HEK293 (cell line): ENCODE measurements at regions not wholly inside any gene's neighbourhood (a gene's known extent, or its start where the extent isn't known, plus 50 kb on each side); places are given as distances from the start of the nearest gene placed in this dataset.

Experiments used
- CTCF ChIA-PET: fragments of 350-600 bp; formaldehyde crosslinking; extraction: SDS; loops from one replicate; lab custom pipeline; 2021; ENCODE audit warnings: antibody characterized with exemption; lab: Yijun Ruan, JAX
- POLR2A ChIA-PET: fragments of 300-600 bp; formaldehyde crosslinking; extraction: SDS; loops from one replicate; lab custom pipeline; 2020; ENCODE audit warnings: antibody characterized with exemption, inconsistent platforms; lab: Yijun Ruan, JAX
- H3K27ac ChIP-seq: fragments of 200-500 bp; sonication (Bioruptor generic); 2 replicates; pipeline ENCODE4 v1.5.1; 2014; ENCODE audit warnings: low read depth, low read length, control low read depth, inconsistent platforms; ENCODE audit errors: extremely low read depth
- H3K36me3 ChIP-seq, 2 experiments: fragments of 200-500 bp in 1 of 2; sonication (Bioruptor generic) in 1 of 2; 1 replicate in 1 of 2; 2 replicates in 1 of 2; pipeline ENCODE4 v1.5.1; 2014 to 2017; ENCODE audit warnings: inconsistent platforms in 2 of 2, low read length in 2 of 2; ENCODE audit not compliant: control insufficient read depth in 2 of 2, insufficient read depth in 1 of 2
- H3K4me1 ChIP-seq: fragments of 200-500 bp; sonication (Bioruptor generic); 2 replicates; pipeline ENCODE4 v1.5.1; 2014; ENCODE audit warnings: mild to moderate bottlenecking, low read length, inconsistent platforms; ENCODE audit not compliant: control insufficient read depth, insufficient read depth
- H3K4me3 ChIP-seq: 2 replicates; pipeline ENCODE4 v1.5.1; 2011; ENCODE audit warnings: low read depth, mild to moderate bottlenecking, control low read depth, low read length, moderate library complexity
- H3K9me3 ChIP-seq: fragments of 200-500 bp; sonication (Bioruptor generic); 2 replicates; pipeline ENCODE4 v1.5.1; 2014; ENCODE audit warnings: low read depth, low read length, inconsistent platforms; ENCODE audit not compliant: control insufficient read depth, insufficient read depth
- HOXA7 ChIP-seq: sonication (generic); formaldehyde crosslinking; IDR thresholded peaks from 2 replicates; pipeline ENCODE4 v1.8.1; 2022; ENCODE audit warnings: missing genetic modification reagents, borderline replicate concordance
- ZBTB7A ChIP-seq: fragments of 450-650 bp; formaldehyde crosslinking; IDR thresholded peaks from 2 replicates; pipeline ENCODE4 v1.5.1; 2016; ENCODE audit warnings: low read depth, missing biosample characterization, missing genetic modification characterization
- ZNF140 ChIP-seq: fragments of 450-650 bp; formaldehyde crosslinking; IDR thresholded peaks from 2 replicates; pipeline ENCODE4 v1.5.1; 2016; ENCODE audit warnings: missing biosample characterization, missing genetic modification characterization
- ZNF146 ChIP-seq: fragments of 450-650 bp; formaldehyde crosslinking; IDR thresholded peaks from 2 replicates; pipeline ENCODE4 v1.5.1; 2016; ENCODE audit warnings: missing biosample characterization, missing genetic modification characterization
- ZNF24 ChIP-seq: fragments of 450-650 bp; formaldehyde crosslinking; IDR thresholded peaks from 2 replicates; pipeline ENCODE4 v1.5.1; 2016; ENCODE audit warnings: missing biosample characterization, missing genetic modification characterization
- ZNF292 ChIP-seq: fragments of 450-650 bp; formaldehyde crosslinking; IDR thresholded peaks from 2 replicates; pipeline ENCODE4 v1.5.1; 2016; ENCODE audit warnings: low read depth, missing biosample characterization, missing genetic modification characterization, borderline replicate concordance
- ZNF311 ChIP-seq: fragments of 450-650 bp; formaldehyde crosslinking; IDR thresholded peaks from 2 replicates; pipeline ENCODE4 v1.5.1; 2017; ENCODE audit warnings: missing biosample characterization, missing genetic modification characterization, borderline replicate concordance
- ZNF324 ChIP-seq: fragments of 450-650 bp; formaldehyde crosslinking; IDR thresholded peaks from 2 replicates; pipeline ENCODE4 v1.5.1; 2016; ENCODE audit warnings: missing biosample characterization, missing genetic modification characterization
- ZNF341 ChIP-seq: fragments of 450-650 bp; formaldehyde crosslinking; IDR thresholded peaks from 2 replicates; pipeline ENCODE4; 2016; ENCODE audit warnings: low read depth, missing biosample characterization, missing genetic modification characterization
- ZNF366 ChIP-seq: fragments of 450-650 bp; formaldehyde crosslinking; conservative IDR thresholded peaks from 2 replicates; pipeline ENCODE4 v1.5.1; 2016; ENCODE audit warnings: missing biosample characterization, missing genetic modification characterization
- ZNF423 ChIP-seq: fragments of 450-650 bp; formaldehyde crosslinking; IDR thresholded peaks from 2 replicates; pipeline ENCODE4 v1.5.1; 2016; ENCODE audit warnings: missing biosample characterization, missing genetic modification characterization
- ZNF521 ChIP-seq: fragments of 450-650 bp; formaldehyde crosslinking; IDR thresholded peaks from 2 replicates; pipeline ENCODE4 v1.5.1; 2017; ENCODE audit warnings: missing biosample characterization, mild to moderate bottlenecking, missing genetic modification characterization
- ZNF555 ChIP-seq: fragments of 450-650 bp; formaldehyde crosslinking; conservative IDR thresholded peaks from 2 replicates; pipeline ENCODE4 v1.5.1; 2017; ENCODE audit warnings: missing biosample characterization, mild to moderate bottlenecking, missing genetic modification characterization, inconsistent platforms
- ZNF596 ChIP-seq: fragments of 450-650 bp; IDR thresholded peaks from 2 replicates; pipeline ENCODE4 v1.5.0; 2018; ENCODE audit warnings: missing biosample characterization, mild to moderate bottlenecking, missing genetic modification characterization, moderate library complexity
- ZNF626 ChIP-seq: fragments of 450-650 bp; sonication (Bioruptor Pico); formaldehyde crosslinking; IDR thresholded peaks from 2 replicates; pipeline ENCODE4 v1.5.1; 2018; ENCODE audit warnings: missing biosample characterization, missing genetic modification characterization, inconsistent platforms
- ZNF707 ChIP-seq: fragments of 450-650 bp; formaldehyde crosslinking; IDR thresholded peaks from 2 replicates; pipeline ENCODE4 v1.5.1; 2016; ENCODE audit warnings: missing biosample characterization, missing genetic modification characterization
- ZNF843 ChIP-seq: fragments of 450-650 bp; formaldehyde crosslinking; IDR thresholded peaks from 2 replicates; pipeline ENCODE4 v1.5.1; 2016; ENCODE audit warnings: missing biosample characterization, missing genetic modification characterization
- ZSCAN23 ChIP-seq: fragments of 450-650 bp; formaldehyde crosslinking; IDR thresholded peaks from 2 replicates; pipeline ENCODE4 v1.5.1; 2016; ENCODE audit warnings: missing biosample characterization, missing genetic modification characterization
- TF ChIP-seq, protein P1 (sequence below): fragments of 450-650 bp; formaldehyde crosslinking; IDR thresholded peaks from 2 replicates; pipeline ENCODE4 v1.5.1; 2017; ENCODE audit warnings: missing biosample characterization, mild to moderate bottlenecking, missing genetic modification characterization, moderate library complexity
- TF ChIP-seq, protein P2 (sequence below): fragments of 450-650 bp; formaldehyde crosslinking; IDR thresholded peaks from 2 replicates; pipeline ENCODE4 v1.5.1; 2017; ENCODE audit warnings: missing biosample characterization, missing genetic modification characterization
- TF ChIP-seq, protein P3 (sequence below): fragments of 450-650 bp; formaldehyde crosslinking; IDR thresholded peaks from 2 replicates; pipeline ENCODE4; 2016; ENCODE audit warnings: missing biosample characterization, missing genetic modification characterization

DNA sequence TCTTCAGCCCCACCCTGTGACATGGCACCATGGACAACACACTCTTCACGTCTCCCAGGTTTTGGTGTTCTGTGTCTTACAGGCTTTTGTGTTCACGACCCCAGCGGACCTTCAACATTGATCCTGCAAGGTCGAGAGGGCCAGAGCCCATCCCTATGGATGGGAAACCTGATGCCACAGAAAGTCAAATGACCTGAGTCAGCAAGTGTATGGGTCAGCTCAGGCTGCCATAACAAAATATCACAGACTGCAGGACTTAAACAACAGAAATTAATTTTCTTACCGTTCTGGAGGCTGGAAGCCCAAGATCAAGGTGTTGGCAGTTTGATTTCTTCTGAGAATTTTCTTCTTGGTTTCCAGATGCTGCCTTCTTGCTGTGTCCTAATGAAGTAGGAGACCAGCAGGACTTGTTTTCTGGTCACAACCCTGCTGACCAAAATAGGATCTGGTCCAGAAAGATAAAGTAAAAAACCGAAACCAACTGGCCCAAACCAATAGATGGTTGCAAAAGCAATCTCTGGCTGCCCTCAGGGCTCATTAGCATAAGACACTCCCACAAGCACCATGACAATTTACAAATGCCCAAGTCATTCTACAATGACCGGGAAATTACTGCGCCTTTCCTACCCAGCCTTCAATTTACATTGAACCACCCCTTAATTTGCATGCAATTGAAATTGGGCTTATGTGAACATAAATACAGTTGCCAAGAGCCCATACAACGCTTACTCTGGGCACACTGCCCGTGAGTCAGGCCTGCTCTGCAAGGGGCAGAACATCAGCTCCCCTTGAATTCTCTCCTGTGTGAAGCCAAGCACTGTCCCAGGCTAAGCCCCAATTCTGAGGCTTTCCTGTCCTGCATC is 82.9 kb upstream of the SLC22A11 start:
- H3K9me3 ChIP-seq: no peaks in the 10 kb centered on the region

DNA sequence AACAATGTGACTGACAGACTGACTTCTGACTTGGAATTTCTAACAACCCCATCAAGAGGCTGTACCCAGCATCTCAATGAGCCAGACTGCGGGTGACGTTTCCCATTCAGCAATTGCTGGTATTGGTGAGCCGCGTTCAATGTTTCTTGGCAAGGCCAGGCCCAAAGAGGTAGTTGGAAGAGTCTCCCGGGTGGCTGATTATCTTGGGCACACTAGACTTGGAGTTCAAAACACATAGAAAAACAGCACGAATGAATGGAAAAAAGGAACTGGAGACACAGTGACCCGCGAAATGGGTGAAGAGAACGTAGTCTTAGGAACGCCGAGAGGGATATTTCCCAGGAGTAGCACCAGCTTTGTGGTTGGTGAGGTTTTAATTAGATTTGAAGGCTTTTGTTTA is 81.1 kb upstream of the SLC22A11 start:
- ChIA-PET CTCF (interaction anchor here (1.0 to 1.7 kb wide), 4 partner anchors 25 to 175 kb away, joined by 3 to 13 read pairs (median 4); no protein-coding TSS in a partner anchor), POLR2A (no interaction called here)
- TF ChIP-seq ZNF521 (tag by site-specific recombination): no peak
- no peak for TF ChIP-seq ZNF311
- TF ChIP-seq ZNF140 (tag by site-specific recombination): no peak
- TF ChIP-seq, protein P1, sequence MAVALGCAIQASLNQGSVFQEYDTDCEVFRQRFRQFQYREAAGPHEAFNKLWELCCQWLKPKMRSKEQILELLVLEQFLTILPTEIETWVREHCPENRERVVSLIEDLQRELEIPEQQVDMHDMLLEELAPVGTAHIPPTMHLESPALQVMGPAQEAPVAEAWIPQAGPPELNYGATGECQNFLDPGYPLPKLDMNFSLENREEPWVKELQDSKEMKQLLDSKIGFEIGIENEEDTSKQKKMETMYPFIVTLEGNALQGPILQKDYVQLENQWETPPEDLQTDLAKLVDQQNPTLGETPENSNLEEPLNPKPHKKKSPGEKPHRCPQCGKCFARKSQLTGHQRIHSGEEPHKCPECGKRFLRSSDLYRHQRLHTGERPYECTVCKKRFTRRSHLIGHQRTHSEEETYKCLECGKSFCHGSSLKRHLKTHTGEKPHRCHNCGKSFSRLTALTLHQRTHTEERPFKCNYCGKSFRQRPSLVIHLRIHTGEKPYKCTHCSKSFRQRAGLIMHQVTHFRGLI (tag by site-specific recombination): no peak
- TF ChIP-seq HOXA7 (CRISPR knock-in tag): no peak
- TF ChIP-seq, protein P2, sequence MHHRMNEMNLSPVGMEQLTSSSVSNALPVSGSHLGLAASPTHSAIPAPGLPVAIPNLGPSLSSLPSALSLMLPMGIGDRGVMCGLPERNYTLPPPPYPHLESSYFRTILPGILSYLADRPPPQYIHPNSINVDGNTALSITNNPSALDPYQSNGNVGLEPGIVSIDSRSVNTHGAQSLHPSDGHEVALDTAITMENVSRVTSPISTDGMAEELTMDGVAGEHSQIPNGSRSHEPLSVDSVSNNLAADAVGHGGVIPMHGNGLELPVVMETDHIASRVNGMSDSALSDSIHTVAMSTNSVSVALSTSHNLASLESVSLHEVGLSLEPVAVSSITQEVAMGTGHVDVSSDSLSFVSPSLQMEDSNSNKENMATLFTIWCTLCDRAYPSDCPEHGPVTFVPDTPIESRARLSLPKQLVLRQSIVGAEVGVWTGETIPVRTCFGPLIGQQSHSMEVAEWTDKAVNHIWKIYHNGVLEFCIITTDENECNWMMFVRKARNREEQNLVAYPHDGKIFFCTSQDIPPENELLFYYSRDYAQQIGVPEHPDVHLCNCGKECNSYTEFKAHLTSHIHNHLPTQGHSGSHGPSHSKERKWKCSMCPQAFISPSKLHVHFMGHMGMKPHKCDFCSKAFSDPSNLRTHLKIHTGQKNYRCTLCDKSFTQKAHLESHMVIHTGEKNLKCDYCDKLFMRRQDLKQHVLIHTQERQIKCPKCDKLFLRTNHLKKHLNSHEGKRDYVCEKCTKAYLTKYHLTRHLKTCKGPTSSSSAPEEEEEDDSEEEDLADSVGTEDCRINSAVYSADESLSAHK (tag by site-specific recombination): no peak
- TF ChIP-seq ZNF626 (tag by site-specific recombination): no peak
- TF ChIP-seq ZSCAN23 (tag by site-specific recombination): no peak
- TF ChIP-seq, protein P3, sequence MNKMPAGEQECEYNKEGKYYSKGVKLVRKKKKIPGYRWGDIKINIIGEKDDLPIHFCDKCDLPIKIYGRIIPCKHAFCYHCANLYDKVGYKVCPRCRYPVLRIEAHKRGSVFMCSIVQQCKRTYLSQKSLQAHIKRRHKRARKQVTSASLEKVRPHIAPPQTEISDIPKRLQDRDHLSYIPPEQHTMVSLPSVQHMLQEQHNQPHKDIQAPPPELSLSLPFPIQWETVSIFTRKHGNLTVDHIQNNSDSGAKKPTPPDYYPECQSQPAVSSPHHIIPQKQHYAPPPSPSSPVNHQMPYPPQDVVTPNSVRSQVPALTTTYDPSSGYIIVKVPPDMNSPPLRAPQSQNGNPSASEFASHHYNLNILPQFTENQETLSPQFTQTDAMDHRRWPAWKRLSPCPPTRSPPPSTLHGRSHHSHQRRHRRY (tag by site-specific recombination): no peak
- no peak for TF ChIP-seq ZNF292 (tag by site-specific recombination)
- no peak overlapping the region for H3K27ac ChIP-seq
- H3K36me3 ChIP-seq: no peaks in the 10 kb centered on the region
- H3K4me3 ChIP-seq: no peak overlapping the region
- H3K4me1 ChIP-seq: no peaks in the 10 kb centered on the region
- H3K9me3 ChIP-seq: no peaks in the 10 kb centered on the region

More for the DNA sequence above, 82.9 kb upstream of the SLC22A11 start:
- no peaks in the 10 kb centered on the region for H3K4me1 ChIP-seq
- H3K4me3 ChIP-seq: no peak overlapping the region
- no peak for TF ChIP-seq ZBTB7A (tag by site-specific recombination)
- TF ChIP-seq ZNF423 (tag by site-specific recombination): no peak
- TF ChIP-seq ZNF843 (tag by site-specific recombination): no peak
- TF ChIP-seq ZNF341: no peak
- TF ChIP-seq ZNF555: no peak
- TF ChIP-seq ZNF596 (tag by site-specific recombination): no peak
- TF ChIP-seq ZNF146 (tag by site-specific recombination): no peak
- no peak for TF ChIP-seq ZNF707 (tag by site-specific recombination)
- TF ChIP-seq ZNF366 (tag by site-specific recombination): no peak
- TF ChIP-seq ZNF324 (tag by site-specific recombination): no peak
- no peak for TF ChIP-seq ZNF24 (tag by site-specific recombination)
- TF ChIP-seq, all 188 proteins: peak for 0
- H3K36me3 ChIP-seq: no peaks in the 10 kb centered on the region
- H3K27ac ChIP-seq: no peak overlapping the region
- CTCF ChIA-PET: no interaction called here
- POLR2A ChIA-PET: no interaction called here
